GM12875 (cell line): ENCODE measurements at regions not wholly inside any gene's neighbourhood (a gene's known extent, or its start where the extent isn't known, plus 50 kb on each side); places are given as distances from the start of the nearest gene placed in this dataset.

Experiments used
- H3K4me3 ChIP-seq: one replicate; pipeline ENCODE4 v1.5.1; 2011; ENCODE audit warnings: low read depth, low read length, control low read depth
- TF ChIP-seq, protein P1 (sequence below): IDR thresholded peaks from 2 replicates; pipeline ENCODE4 v1.5.1; 2011; ENCODE audit warnings: low read depth, mild to moderate bottlenecking, control low read depth, inconsistent platforms, low read length, moderate library complexity, borderline replicate concordance; ENCODE audit not compliant: insufficient read depth

DNA sequence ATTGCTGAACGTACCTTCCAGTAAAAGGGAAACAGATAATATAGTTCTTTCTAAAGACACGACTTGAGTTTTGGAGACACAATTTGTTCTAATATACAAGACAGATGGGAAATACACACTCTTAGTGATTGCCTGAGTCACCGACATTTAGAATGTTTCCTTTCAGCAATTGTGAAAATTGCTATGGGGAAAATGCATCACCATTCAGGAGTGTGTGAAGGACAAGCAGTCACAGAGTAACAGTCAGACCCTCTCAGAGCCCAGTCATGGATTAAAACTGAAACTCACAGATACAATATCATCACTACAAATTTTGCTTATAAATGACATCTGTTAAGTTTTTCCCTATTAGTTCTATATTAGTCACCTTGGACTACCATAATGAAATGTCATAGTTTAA is 286.1 kb downstream of the SPRY2 start:
- no peak overlapping the region for H3K4me3 ChIP-seq
- TF ChIP-seq, protein P1, sequence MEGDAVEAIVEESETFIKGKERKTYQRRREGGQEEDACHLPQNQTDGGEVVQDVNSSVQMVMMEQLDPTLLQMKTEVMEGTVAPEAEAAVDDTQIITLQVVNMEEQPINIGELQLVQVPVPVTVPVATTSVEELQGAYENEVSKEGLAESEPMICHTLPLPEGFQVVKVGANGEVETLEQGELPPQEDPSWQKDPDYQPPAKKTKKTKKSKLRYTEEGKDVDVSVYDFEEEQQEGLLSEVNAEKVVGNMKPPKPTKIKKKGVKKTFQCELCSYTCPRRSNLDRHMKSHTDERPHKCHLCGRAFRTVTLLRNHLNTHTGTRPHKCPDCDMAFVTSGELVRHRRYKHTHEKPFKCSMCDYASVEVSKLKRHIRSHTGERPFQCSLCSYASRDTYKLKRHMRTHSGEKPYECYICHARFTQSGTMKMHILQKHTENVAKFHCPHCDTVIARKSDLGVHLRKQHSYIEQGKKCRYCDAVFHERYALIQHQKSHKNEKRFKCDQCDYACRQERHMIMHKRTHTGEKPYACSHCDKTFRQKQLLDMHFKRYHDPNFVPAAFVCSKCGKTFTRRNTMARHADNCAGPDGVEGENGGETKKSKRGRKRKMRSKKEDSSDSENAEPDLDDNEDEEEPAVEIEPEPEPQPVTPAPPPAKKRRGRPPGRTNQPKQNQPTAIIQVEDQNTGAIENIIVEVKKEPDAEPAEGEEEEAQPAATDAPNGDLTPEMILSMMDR: no peak

DNA sequence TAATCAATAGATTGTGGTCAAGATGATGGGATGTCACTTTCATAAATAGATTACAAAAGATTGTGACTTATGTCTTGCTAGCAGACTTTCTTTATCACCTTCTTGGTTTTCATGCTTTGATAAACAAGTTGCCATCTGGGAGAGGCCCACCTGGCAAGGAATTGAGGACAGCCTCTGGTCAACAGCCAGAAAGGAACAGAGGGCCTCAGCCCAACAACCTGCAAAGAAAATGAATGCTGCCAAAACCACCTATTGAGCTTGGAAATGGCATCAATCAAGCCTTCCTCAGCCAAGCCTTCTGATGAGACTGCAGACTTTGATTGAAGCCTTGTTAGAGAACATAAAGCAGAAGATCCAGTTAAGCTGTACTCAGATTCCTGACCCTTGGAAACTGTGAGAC is 288.6 kb downstream of the SPRY2 start:
- TF ChIP-seq, protein P1: no peak

DNA sequence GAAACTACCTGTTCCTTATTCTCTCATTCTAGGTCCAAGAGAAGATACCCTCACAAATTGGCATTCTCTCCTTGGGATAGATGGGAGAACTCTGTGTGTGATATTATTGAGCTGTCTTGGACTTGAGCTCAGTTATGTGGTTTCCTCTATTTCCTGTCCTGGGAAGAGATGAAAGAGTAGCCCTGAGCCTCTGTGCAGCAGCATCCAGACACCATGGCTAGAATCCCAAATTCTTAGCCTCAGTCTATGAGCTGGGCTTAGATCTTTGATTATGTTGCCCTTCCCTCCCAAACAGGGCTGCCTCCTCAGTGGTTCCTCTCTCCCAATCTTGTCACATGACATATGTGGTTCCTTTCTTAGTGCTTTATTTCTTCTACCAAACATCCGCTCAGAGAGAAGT is 290.7 kb downstream of the SPRY2 start:
- TF ChIP-seq, protein P1: no peak
- H3K4me3 ChIP-seq: no peak overlapping the region

More for the DNA sequence above, 288.6 kb downstream of the SPRY2 start:
- no peak overlapping the region for H3K4me3 ChIP-seq

DNA sequence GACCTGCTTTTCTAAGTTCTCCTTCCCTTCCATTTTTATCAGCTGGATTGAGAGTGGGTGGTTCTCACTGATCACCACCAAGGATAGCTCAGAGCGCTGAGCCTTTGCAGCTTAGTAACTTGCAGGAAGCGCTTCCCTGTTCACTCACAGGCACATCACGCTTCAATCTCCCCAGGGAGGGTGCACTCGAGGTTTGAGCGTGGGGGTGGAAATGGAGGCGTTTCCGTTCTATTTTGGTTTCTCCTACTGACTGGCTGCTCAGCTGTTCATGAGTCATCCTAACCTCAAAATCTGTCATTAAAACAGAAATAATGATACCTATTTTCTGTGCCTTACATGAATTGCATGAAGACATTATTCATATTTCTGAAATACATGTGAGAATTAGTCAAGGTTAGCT is 292.1 kb downstream of the SPRY2 start:
- TF ChIP-seq, protein P1: no peak
- H3K4me3 ChIP-seq: no peak overlapping the region

DNA sequence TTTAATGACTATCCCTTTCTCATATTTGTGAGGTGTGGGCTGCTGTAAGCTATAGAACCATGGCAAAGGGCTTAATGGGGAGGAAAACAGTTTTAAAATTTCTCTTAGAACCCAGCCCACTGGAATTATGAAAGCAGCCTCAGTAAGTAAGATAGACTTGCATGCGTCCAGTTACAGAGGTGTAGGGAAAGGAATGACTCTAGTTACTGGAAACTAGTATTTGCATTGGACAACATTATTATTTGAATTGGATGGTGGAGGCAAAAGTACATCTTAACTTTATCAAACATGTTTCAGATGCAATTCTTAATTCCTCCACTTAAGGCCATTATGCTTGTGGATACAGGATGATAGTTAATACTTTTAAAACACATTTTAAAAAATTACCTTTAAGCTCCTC is 292.9 kb downstream of the SPRY2 start:
- H3K4me3 ChIP-seq: no peak overlapping the region

DNA sequence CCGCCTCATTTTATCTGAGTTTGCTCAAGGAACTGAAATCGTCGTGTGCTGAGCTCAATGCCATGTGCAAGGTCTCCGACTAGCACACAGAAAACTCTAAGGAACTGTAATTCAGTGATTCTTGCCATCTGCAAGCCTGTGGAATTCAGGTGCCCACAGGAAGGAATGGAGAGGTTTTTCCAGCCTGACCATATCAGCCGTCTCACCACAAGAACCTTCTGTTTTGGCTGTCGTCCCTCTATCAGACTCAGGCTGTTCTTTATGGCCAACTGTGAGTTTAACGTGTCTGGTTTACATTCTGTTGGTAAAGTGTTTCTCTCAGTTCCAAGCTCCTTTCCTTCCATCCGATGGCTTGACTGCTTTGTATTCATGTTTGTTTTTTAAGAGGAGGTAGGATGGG is 293.5 kb downstream of the SPRY2 start:
- TF ChIP-seq, protein P1: no peak
- H3K4me3 ChIP-seq: no peak overlapping the region

More for the DNA sequence above, 292.9 kb downstream of the SPRY2 start:
- TF ChIP-seq, protein P1: no peak

DNA sequence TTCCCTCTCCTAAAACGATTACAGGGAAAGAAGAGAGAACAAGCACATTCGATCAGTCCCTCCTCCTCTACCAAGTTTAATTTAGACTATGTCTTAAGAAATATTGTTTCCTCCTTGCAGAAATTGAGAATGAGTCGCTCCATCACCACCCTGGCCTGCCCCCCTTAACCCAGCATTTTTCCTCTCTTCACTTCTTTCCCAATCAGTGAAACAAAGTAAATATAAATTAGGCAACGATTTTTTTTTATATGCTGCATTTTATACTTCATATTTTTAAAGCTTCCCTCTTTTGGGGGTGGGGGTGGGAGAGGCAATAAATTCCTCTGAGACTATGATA is 300.0 kb downstream of the SPRY2 start:
- TF ChIP-seq, protein P1: no peak

More for the DNA sequence above, 300.0 kb downstream of the SPRY2 start:
- no peak overlapping the region for H3K4me3 ChIP-seq
